ENCODE measurements at regions not wholly inside any gene's neighbourhood (a gene's known extent, or its start where the extent isn't known, plus 50 kb on each side); places are given as distances from the start of the nearest gene placed in this dataset.
"Not testable (repeated sequence)": the region's sequence is repeated elsewhere in the genome, so short reads cannot be mapped to it uniquely, and the experiment has no call there.

GRCh38 chr12:124153392-124153791, 141.5 kb upstream of the RFLNA start:
- H3K27ac ChIP-seq: no peak overlapping the region
- ChIA-PET POLR2A (ENCODE audit: low non-redundant PET) (no interaction called here), CTCF (no interaction called here)
- TF ChIP-seq CTCF (conservative IDR thresholded peaks at IDR 0.05; ENCODE audit: low read depth): no peak
- DNase-seq (ENCODE audit: low spot score): no peak

- ChIA-PET CTCF (interaction anchor here (0.5 kb wide), 1 partner anchor 16 kb away, joined by 3 read pairs; no protein-coding TSS in a partner anchor), POLR2A (ENCODE audit: low non-redundant PET) (no interaction called here)
- no peak for TF ChIP-seq CTCF (conservative IDR thresholded peaks at IDR 0.05; ENCODE audit: low read depth)
- no peak overlapping the region for H3K27ac ChIP-seq
- DNase-seq (ENCODE audit: low spot score): no peak
These were observed 137.5 kb upstream of the RFLNA start for GRCh38 chr12:124157406-124157805.

GRCh38 chr12:124159655-124160054, 135.2 kb upstream of the RFLNA start:
- no peak overlapping the region for H3K27ac ChIP-seq
- CTCF ChIA-PET: interaction anchor here (0.7 kb wide), 2 partner anchors 74 to 253 kb away, joined by 3 to 5 read pairs; no protein-coding TSS in a partner anchor
- no peak for TF ChIP-seq CTCF (conservative IDR thresholded peaks at IDR 0.05; ENCODE audit: low read depth)
- DNase-seq (ENCODE audit: low spot score): no peak
- POLR2A ChIA-PET (ENCODE audit: low non-redundant PET): no interaction called here

GRCh38 chr12:124160097-124160756, 134.7 kb upstream of the RFLNA start:
- no peak for DNase-seq (ENCODE audit: low spot score)
- no peak for TF ChIP-seq CTCF (conservative IDR thresholded peaks at IDR 0.05; ENCODE audit: low read depth)
- CTCF ChIA-PET: interaction anchor here (0.7 kb wide), 2 partner anchors 74 to 254 kb away, joined by 3 to 5 read pairs; no protein-coding TSS in a partner anchor
- H3K27ac ChIP-seq: no peak overlapping the region
- POLR2A ChIA-PET (ENCODE audit: low non-redundant PET): no interaction called here

GRCh38 chr12:124161402-124161801, 133.5 kb upstream of the RFLNA start:
- DNase-seq (ENCODE audit: low spot score); CTCF ChIA-PET; POLR2A ChIA-PET (ENCODE audit: low non-redundant PET); H3K27ac ChIP-seq: not testable (repeated sequence)

GRCh38 chr12:124162151-124163110, 132.5 kb upstream of the RFLNA start:
- ChIA-PET CTCF (interaction anchor here (0.6 kb wide), 1 partner anchor 66 kb away, joined by 3 read pairs; no protein-coding TSS in a partner anchor), POLR2A (ENCODE audit: low non-redundant PET) (no interaction called here)
- H3K27ac ChIP-seq: no peak overlapping the region
- no peak for TF ChIP-seq CTCF (conservative IDR thresholded peaks at IDR 0.05; ENCODE audit: low read depth)
- peak; percentile 4 for DNase-seq (ENCODE audit: low spot score)
